ENCODE measurements at regions not wholly inside any gene's neighbourhood (a gene's known extent, or its start where the extent isn't known, plus 50 kb on each side); places are given as distances from the start of the nearest gene placed in this dataset.

DNA sequence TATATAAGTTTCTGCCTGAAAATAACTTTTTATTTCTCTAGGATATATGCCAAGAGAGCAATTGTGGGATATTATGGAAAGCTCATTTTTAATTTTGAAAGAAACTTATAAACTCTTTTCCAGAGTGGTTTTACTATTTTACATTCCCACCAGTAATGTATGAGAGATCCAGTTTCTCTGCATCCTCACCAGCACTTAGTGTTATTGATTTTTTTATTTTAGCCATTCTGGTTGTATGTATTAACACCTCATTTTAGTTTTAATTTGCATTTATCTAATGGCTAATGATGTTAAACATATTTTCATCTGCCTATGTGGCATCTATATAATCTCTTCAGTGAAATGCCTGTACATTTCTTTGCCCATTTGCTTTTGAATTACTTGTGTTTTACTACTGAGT is 597.7 kb upstream of the RAB6C start (continued):
- TF ChIP-seq HNF4A (conservative IDR thresholded peaks at IDR 0.05) (no peak), FOXA2 (IDR thresholded peaks at IDR 0.05) (no peak), NR2F2 (IDR thresholded peaks at IDR 0.05) (no peak), FOXA1 (IDR thresholded peaks at IDR 0.05) (no peak), GABPA (IDR thresholded peaks at IDR 0.05 in 1 of 2, conservative IDR thresholded peaks at IDR 0.05 in 1 of 2) (no peak), YY1 (IDR thresholded peaks at IDR 0.05) (no peak), HNF4G (IDR thresholded peaks at IDR 0.05) (no peak), TAF1 (conservative IDR thresholded peaks at IDR 0.05) (no peak)

DNA sequence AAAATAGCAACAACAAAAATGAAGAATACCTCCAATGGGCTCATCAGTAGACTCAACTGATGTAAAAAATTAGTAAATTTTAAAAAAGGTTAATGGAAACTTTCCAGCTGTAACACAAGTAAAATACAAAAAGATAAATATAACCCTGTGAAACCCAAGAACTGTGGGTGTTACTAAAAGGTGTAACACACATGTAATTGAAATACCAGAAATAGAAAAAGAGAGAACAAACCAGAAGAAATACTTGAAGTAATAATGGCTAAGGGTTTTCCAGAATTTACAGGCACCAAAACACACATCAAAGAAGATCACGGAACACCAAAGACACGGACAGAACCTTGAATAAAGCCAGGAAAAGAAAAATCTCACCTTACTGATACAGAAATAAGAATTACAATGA is 590.6 kb upstream of the RAB6C start:
- no peak for DNase-seq (ENCODE audit: low spot score)
- Histone ChIP-seq H3K4me3 (ENCODE audit: low read depth in 1 of 3, low read length in 3 of 3) (no peak overlapping the region), H3K9ac (ENCODE audit: low read depth in 1 of 2, low read length in 2 of 2) (no peak overlapping the region), H3K9me3 (ENCODE audit: control insufficient read depth in 4 of 4, low read length in 3 of 4) (no peaks in the 10 kb centered on the region), H3K27ac (ENCODE audit: low read depth in 1 of 2, low read length in 2 of 2) (no peak overlapping the region), H3K27me3 (ENCODE audit: control insufficient read depth in 4 of 4, insufficient read depth in 4 of 4, low read length in 3 of 4) (peaks cover 0 to 6% (median 0%) of the 10 kb centered on the region in 4 donors), H3K36me3 (ENCODE audit: control insufficient read depth in 4 of 4, insufficient read depth in 3 of 4, low read depth in 1 of 4, low read length in 3 of 4) (no peaks in the 10 kb centered on the region), H3K4me1 (ENCODE audit: control insufficient read depth in 4 of 4, insufficient read depth in 4 of 4, low read length in 3 of 4) (no peaks in the 10 kb centered on the region)
- WGBS: 81% methylated on average over 2 of the region's 2 CpGs
- TF ChIP-seq REST (IDR thresholded peaks at IDR 0.05): no peak
- TF ChIP-seq GABPA (IDR thresholded peaks at IDR 0.05 in 1 of 2, conservative IDR thresholded peaks at IDR 0.05 in 1 of 2): no peak
- TF ChIP-seq MAX (IDR thresholded peaks at IDR 0.05): no peak
- no peak for TF ChIP-seq NR2F2 (IDR thresholded peaks at IDR 0.05)
- no peak for TF ChIP-seq RAD21 (IDR thresholded peaks at IDR 0.05)
- no peak for TF ChIP-seq ZBTB33 (IDR thresholded peaks at IDR 0.05)
- TF ChIP-seq HNF4G (IDR thresholded peaks at IDR 0.05): no peak

- Histone ChIP-seq H3K4me3 (ENCODE audit: low read depth in 1 of 3, low read length in 3 of 3) (no peak overlapping the region), H3K36me3 (ENCODE audit: control insufficient read depth in 4 of 4, insufficient read depth in 3 of 4, low read depth in 1 of 4, low read length in 3 of 4) (no peaks in the 10 kb centered on the region), H3K4me1 (ENCODE audit: control insufficient read depth in 4 of 4, insufficient read depth in 4 of 4, low read length in 3 of 4) (no peaks in the 10 kb centered on the region), H3K9ac (ENCODE audit: low read depth in 1 of 2, low read length in 2 of 2) (no peak overlapping the region), H3K27ac (ENCODE audit: low read depth in 1 of 2, low read length in 2 of 2) (no peak overlapping the region), H3K27me3 (ENCODE audit: control insufficient read depth in 4 of 4, insufficient read depth in 4 of 4, low read length in 3 of 4) (peaks cover 0 to 2% (median 0%) of the 10 kb centered on the region in 4 donors), H3K9me3 (ENCODE audit: control insufficient read depth in 4 of 4, low read length in 3 of 4) (no peaks in the 10 kb centered on the region)
- 85% methylated on average over 2 of the region's 2 CpGs for WGBS
- DNase-seq (ENCODE audit: low spot score): no peak
- TF ChIP-seq RAD21 (IDR thresholded peaks at IDR 0.05): no peak
- no peak for TF ChIP-seq MAX (IDR thresholded peaks at IDR 0.05)
- no peak for TF ChIP-seq HNF4G (IDR thresholded peaks at IDR 0.05)
- no peak for TF ChIP-seq TAF1 (conservative IDR thresholded peaks at IDR 0.05)
- no peak for TF ChIP-seq JUND (IDR thresholded peaks at IDR 0.05)
- no peak for TF ChIP-seq YY1 (IDR thresholded peaks at IDR 0.05)
- TF ChIP-seq GABPA (IDR thresholded peaks at IDR 0.05 in 1 of 2, conservative IDR thresholded peaks at IDR 0.05 in 1 of 2): no peak
- TF ChIP-seq FOXA1 (IDR thresholded peaks at IDR 0.05): no peak
- no peak for TF ChIP-seq HNF4A (conservative IDR thresholded peaks at IDR 0.05)
- TF ChIP-seq NR2F2 (IDR thresholded peaks at IDR 0.05): no peak
- no peak for TF ChIP-seq RXRA (IDR thresholded peaks at IDR 0.05)
- no peak for TF ChIP-seq CTCF (IDR thresholded peaks at IDR 0.05; ENCODE audit: low read depth, low read length, missing input control)
- TF ChIP-seq SP1 (IDR thresholded peaks at IDR 0.05): no peak
- no peak for TF ChIP-seq EGR1 (IDR thresholded peaks at IDR 0.05; ENCODE audit: low read depth in 2 of 2)
- no peak for TF ChIP-seq FOXA2 (IDR thresholded peaks at IDR 0.05)
- TF ChIP-seq ZBTB33 (IDR thresholded peaks at IDR 0.05): no peak
- no peak for TF ChIP-seq ATF3 (IDR thresholded peaks at IDR 0.05)
These were observed 585.6 kb upstream of the RAB6C start for GRCh38 chr2:129393816-129394215.

All from liver (tissue), 8 donors.